ENCODE measurements at regions not wholly inside any gene's neighbourhood (a gene's known extent, or its start where the extent isn't known, plus 50 kb on each side); places are given as distances from the start of the nearest gene placed in this dataset.

DNA sequence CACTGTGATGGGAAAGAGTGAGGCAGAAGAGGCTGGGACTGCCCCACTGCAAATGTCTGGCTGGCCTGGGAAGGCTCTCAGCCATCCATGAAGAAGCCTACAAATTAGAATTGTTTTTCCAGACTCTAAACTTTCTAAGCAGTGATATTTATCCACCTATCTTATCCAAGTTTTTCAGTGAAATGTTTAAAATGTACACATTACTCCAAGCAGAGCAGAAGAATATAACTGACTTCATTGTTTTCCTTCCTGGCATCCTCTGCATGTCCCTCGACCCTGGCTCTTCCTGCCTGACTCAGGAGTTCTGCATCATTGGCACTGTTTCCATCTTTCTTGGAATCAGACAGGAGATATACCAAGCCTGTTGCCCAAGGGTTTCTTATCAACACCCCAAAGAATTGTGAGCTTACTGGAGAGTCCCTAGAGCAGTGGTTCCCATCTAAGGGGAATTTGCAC is 401.5 kb upstream of the PROK2 start:
- no peaks in the 10 kb centered on the region for H3K9me3 Mint-ChIP-seq

DNA sequence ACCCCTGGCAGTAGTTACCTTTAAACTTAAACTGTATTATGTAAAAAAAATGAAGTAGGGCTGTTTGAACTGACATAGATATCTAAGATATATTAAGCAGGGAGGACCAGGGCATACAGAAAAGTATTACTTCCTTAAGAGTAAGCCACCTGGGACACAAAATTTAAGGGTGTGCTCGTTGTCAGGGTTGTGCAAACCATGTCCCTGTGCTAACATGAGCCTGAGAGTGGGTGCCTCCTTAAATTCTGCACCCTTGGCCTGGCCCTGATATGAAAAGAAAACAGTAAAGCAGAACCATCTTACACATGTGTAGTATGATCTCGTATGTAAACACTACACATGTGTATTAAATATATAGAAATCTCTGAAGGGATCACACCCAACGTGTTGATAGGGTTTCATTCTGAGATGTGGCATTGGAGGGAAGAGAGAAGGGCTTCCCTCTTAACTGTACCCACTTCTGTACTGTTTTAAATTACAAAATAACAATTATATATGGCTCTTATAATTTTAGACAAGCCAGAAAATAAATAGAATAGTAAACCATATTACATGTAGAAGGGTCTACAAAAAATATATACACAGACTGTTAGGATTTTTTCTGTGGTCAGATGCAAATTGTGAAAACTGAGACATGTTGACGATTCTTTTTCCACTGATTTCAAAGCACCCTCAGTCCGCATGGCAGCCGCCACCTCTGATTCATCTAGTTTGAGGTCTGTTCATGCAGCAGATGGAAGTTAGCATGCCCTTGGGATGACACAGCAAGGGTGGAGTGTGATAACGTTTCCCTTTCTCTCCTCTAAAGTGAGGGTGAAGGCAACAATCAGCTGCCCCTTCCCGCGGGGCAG is 400.8 kb upstream of the PROK2 start:
- no peaks in the 10 kb centered on the region for H4K20me1 ChIP-seq (ENCODE audit: low read depth)
- no peak overlapping the region for H2AFZ ChIP-seq (replicated peaks)
- Mint-ChIP-seq H3K4me1 (peaks cover 10% of the 10 kb centered on the region), H3K36me3 (no peaks in the 10 kb centered on the region), H3K27ac (no peak overlapping the region), H3K4me3 (no peak overlapping the region), H3K9me3 (no peaks in the 10 kb centered on the region), H3K27me3 (ENCODE audit: insufficient read depth, low read depth) (peaks cover 10% of the 10 kb centered on the region)
- no peak overlapping the region for H3K9ac ChIP-seq
- no peaks in the 10 kb centered on the region for H3K36me3 ChIP-seq
- DNase-seq (ENCODE audit: low spot score) = no peak
- H3K27me3 ChIP-seq = no peaks in the 10 kb centered on the region
- H3K4me1 ChIP-seq = no peaks in the 10 kb centered on the region
- TF ChIP-seq EZH2phosphoT487 (IDR thresholded peaks at IDR 0.05) (no peak), EZH2 (IDR thresholded peaks at IDR 0.05) (no peak)
- TF ChIP-seq, protein P1, sequence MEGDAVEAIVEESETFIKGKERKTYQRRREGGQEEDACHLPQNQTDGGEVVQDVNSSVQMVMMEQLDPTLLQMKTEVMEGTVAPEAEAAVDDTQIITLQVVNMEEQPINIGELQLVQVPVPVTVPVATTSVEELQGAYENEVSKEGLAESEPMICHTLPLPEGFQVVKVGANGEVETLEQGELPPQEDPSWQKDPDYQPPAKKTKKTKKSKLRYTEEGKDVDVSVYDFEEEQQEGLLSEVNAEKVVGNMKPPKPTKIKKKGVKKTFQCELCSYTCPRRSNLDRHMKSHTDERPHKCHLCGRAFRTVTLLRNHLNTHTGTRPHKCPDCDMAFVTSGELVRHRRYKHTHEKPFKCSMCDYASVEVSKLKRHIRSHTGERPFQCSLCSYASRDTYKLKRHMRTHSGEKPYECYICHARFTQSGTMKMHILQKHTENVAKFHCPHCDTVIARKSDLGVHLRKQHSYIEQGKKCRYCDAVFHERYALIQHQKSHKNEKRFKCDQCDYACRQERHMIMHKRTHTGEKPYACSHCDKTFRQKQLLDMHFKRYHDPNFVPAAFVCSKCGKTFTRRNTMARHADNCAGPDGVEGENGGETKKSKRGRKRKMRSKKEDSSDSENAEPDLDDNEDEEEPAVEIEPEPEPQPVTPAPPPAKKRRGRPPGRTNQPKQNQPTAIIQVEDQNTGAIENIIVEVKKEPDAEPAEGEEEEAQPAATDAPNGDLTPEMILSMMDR (IDR thresholded peaks at IDR 0.05) = no peak
- H3K4me2 ChIP-seq = no peak overlapping the region
- H3K4me3 ChIP-seq = no peak overlapping the region
- no peaks in the 10 kb centered on the region for H3K9me3 ChIP-seq (ENCODE audit: low read depth)
- H3K79me2 ChIP-seq (ENCODE audit: low read depth) = no peaks in the 10 kb centered on the region
- H3F3A ChIP-seq (ENCODE audit: low read depth) = no peaks in the 10 kb centered on the region
- no peak overlapping the region for H3K27ac ChIP-seq

More for the DNA sequence above, 401.5 kb upstream of the PROK2 start:
- Mint-ChIP-seq H3K36me3 (no peaks in the 10 kb centered on the region), H3K4me3 (no peak overlapping the region), H3K27me3 (ENCODE audit: insufficient read depth, low read depth) (peaks cover 12% of the 10 kb centered on the region), H3K27ac (no peak overlapping the region), H3K4me1 (peaks cover 10% of the 10 kb centered on the region)
- no peak overlapping the region for H3K9ac ChIP-seq
- no peak overlapping the region for H3K4me3 ChIP-seq
- H3K4me1 ChIP-seq = no peaks in the 10 kb centered on the region
- no peak for DNase-seq (ENCODE audit: low spot score)
- no peak overlapping the region for H2AFZ ChIP-seq (replicated peaks)
- H3K9me3 ChIP-seq (ENCODE audit: low read depth) = no peaks in the 10 kb centered on the region
- no peak overlapping the region for H3K27ac ChIP-seq
- H3K27me3 ChIP-seq = no peaks in the 10 kb centered on the region
- TF ChIP-seq, protein P1 (IDR thresholded peaks at IDR 0.05) = no peak
- no peak for TF ChIP-seq EZH2phosphoT487 (IDR thresholded peaks at IDR 0.05)
- no peak for TF ChIP-seq EZH2 (IDR thresholded peaks at IDR 0.05)
- H3K79me2 ChIP-seq (ENCODE audit: low read depth) = no peaks in the 10 kb centered on the region
- no peaks in the 10 kb centered on the region for H4K20me1 ChIP-seq (ENCODE audit: low read depth)
- H3K4me2 ChIP-seq = no peak overlapping the region
- no peaks in the 10 kb centered on the region for H3F3A ChIP-seq (ENCODE audit: low read depth)
- H3K36me3 ChIP-seq = no peaks in the 10 kb centered on the region

DNA sequence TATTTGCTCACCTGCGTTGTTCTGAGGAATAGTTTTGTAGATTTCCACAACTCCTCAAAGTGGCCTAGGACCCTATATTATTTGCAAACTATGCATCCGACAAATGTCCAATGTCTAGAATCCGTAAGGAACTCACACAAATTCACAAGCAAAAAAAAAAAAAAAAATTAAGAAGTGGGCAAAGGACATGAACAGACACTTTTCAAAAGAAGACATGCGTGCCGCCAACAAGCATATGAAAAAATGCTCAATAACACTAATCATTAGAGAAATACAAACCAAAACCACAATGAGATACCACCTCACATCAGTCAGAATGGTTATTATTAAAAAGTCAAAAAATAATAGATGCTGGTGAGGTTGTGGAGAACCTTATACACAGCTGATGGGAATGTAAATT is 398.5 kb upstream of the PROK2 start:
- H4K20me1 ChIP-seq (ENCODE audit: low read depth) = no peaks in the 10 kb centered on the region
- H3K79me2 ChIP-seq (ENCODE audit: low read depth) = no peaks in the 10 kb centered on the region
- H3K27me3 Mint-ChIP-seq (ENCODE audit: insufficient read depth, low read depth) = peaks cover 11% of the 10 kb centered on the region
- no peak overlapping the region for H3K4me2 ChIP-seq
- no peak for DNase-seq (ENCODE audit: low spot score)
- H3K4me1 Mint-ChIP-seq = peaks cover 4% of the 10 kb centered on the region
- H3K4me3 Mint-ChIP-seq = no peak overlapping the region
- H3K27ac Mint-ChIP-seq = no peak overlapping the region
- H3K4me1 ChIP-seq = peaks cover under 1% of the 10 kb centered on the region
- no peaks in the 10 kb centered on the region for H3K9me3 Mint-ChIP-seq
- no peak overlapping the region for H3K4me3 ChIP-seq
- TF ChIP-seq EZH2phosphoT487 (IDR thresholded peaks at IDR 0.05) (no peak), EZH2 (IDR thresholded peaks at IDR 0.05) (no peak)
- TF ChIP-seq, protein P1 (IDR thresholded peaks at IDR 0.05) = no peak
- H3F3A ChIP-seq (ENCODE audit: low read depth) = no peaks in the 10 kb centered on the region
- no peaks in the 10 kb centered on the region for H3K27me3 ChIP-seq
- H3K9ac ChIP-seq = no peak overlapping the region
- H3K36me3 Mint-ChIP-seq = no peaks in the 10 kb centered on the region
- H3K9me3 ChIP-seq (ENCODE audit: low read depth) = no peaks in the 10 kb centered on the region
- H3K36me3 ChIP-seq = no peaks in the 10 kb centered on the region
- H3K27ac ChIP-seq = no peak overlapping the region
- H2AFZ ChIP-seq (replicated peaks) = no peak overlapping the region
